Keratinocyte (primary cell): ENCODE measurements at regions not wholly inside any gene's neighbourhood (a gene's known extent, or its start where the extent isn't known, plus 50 kb on each side); places are given as distances from the start of the nearest gene placed in this dataset.

Experiments
- DNase-seq: peaks from one replicate; pipeline ENCODE4 v3.0.0-alpha.2; 2011; ENCODE audit warnings: low read depth, missing footprints, low spot score
- FAIRE-seq: peaks from 2 replicates; lab custom pipeline; 2011; peaks lifted over from hg19 to GRCh38; lab: Jason Lieb, UNC
- H2AFZ ChIP-seq: 2 replicates; pipeline ENCODE4 v1.6.0; 2012; ENCODE audit warnings: low read length, control low read depth, inconsistent platforms; ENCODE audit not compliant: control insufficient read depth
- H3K27ac ChIP-seq: 2 replicates; pipeline ENCODE4 v1.5.1; 2011; ENCODE audit warnings: low read length; ENCODE audit not compliant: control insufficient read depth, insufficient read depth
- H3K27me3 ChIP-seq: 3 replicates; pipeline ENCODE4 v1.6.0; 2011; ENCODE audit warnings: low read length; ENCODE audit not compliant: control insufficient read depth, insufficient read depth; ENCODE audit errors: extremely low read depth
- H3K36me3 ChIP-seq, 2 experiments: 2 replicates in 1 of 2; 3 replicates in 1 of 2; pipeline ENCODE4 v1.5.1; 2011; ENCODE audit warnings: low read length in 2 of 2, mild to moderate bottlenecking in 1 of 2; ENCODE audit not compliant: control insufficient read depth in 2 of 2, insufficient read depth in 2 of 2; ENCODE audit errors: extremely low read depth in 1 of 2
- H3K4me1 ChIP-seq: 3 replicates; pipeline ENCODE4 v1.5.1; 2011; ENCODE audit warnings: low read length; ENCODE audit not compliant: control insufficient read depth, insufficient read depth; ENCODE audit errors: extremely low read depth
- H3K4me2 ChIP-seq: 3 replicates; pipeline ENCODE4 v1.6.0; 2011; ENCODE audit warnings: low read depth, low read length; ENCODE audit not compliant: control insufficient read depth, insufficient read depth; ENCODE audit errors: extremely low read depth
- H3K4me3 ChIP-seq, 3 experiments: fragments of 200-600 bp in 1 of 3; sonication (generic) in 1 of 3; 2 replicates in 2 of 3; 3 replicates in 1 of 3; pipeline ENCODE4 v1.5.1; 2011 to 2016; ENCODE audit warnings: low read length in 3 of 3, mild to moderate bottlenecking in 3 of 3, control low read depth in 2 of 3, inconsistent platforms in 1 of 3, low read depth in 1 of 3, mixed read lengths in 1 of 3, mixed run types in 1 of 3, moderate library complexity in 1 of 3; ENCODE audit not compliant: control insufficient read depth in 2 of 3, insufficient read depth in 2 of 3; ENCODE audit errors: extremely low read depth in 1 of 3
- H3K79me2 ChIP-seq: 2 replicates; pipeline ENCODE4 v1.6.0; 2012; ENCODE audit warnings: low read length; ENCODE audit not compliant: control insufficient read depth, insufficient read depth
- H3K9ac ChIP-seq: 3 replicates; pipeline ENCODE4 v1.6.0; 2011; ENCODE audit warnings: low read length; ENCODE audit not compliant: control insufficient read depth, insufficient read depth; ENCODE audit errors: extremely low read depth
- H3K9me1 ChIP-seq: 3 replicates; pipeline ENCODE4 v1.6.0; 2011; ENCODE audit warnings: low read length; ENCODE audit not compliant: control insufficient read depth, insufficient read depth; ENCODE audit errors: extremely low read depth
- H3K9me3 ChIP-seq: 2 replicates; pipeline ENCODE4 v1.5.1; 2012; ENCODE audit warnings: low read depth, low read length; ENCODE audit not compliant: control insufficient read depth
- H4K20me1 ChIP-seq: 3 replicates; pipeline ENCODE4 v1.6.0; 2011; ENCODE audit warnings: low read length; ENCODE audit not compliant: control insufficient read depth, insufficient read depth; ENCODE audit errors: extremely low read depth
- EZH2 ChIP-seq: IDR thresholded peaks from one replicate; pipeline ENCODE4 v1.6.1; 2012; ENCODE audit warnings: inconsistent platforms, mild to moderate bottlenecking, low read length, moderate library complexity
- dilution Hi-C: fragments of 300-500 bp; cut with MboI; formaldehyde crosslinking; loops from one replicate; pipeline ENCODE4 v1.7.0; 2020; ENCODE audit warnings: low sequenced_read_pairs; ENCODE audit not compliant: extremely low pct_ligation_motif_present
- TF ChIP-seq, protein P1 (sequence below), 3 experiments: IDR thresholded peaks in 1 of 3; conservative IDR thresholded peaks in 1 of 3; optimal IDR thresholded peaks in 1 of 3; 2 replicates in 2 of 3; 3 replicates in 1 of 3; pipeline versions ENCODE3 to v1.5.1; 2011; ENCODE audit warnings: low read length in 3 of 3, mild to moderate bottlenecking in 3 of 3, moderate library complexity in 2 of 3, control low read depth in 1 of 3, inconsistent platforms in 1 of 3; ENCODE audit not compliant: insufficient read depth in 2 of 3; ENCODE audit errors: extremely low read depth in 1 of 3

DNA sequence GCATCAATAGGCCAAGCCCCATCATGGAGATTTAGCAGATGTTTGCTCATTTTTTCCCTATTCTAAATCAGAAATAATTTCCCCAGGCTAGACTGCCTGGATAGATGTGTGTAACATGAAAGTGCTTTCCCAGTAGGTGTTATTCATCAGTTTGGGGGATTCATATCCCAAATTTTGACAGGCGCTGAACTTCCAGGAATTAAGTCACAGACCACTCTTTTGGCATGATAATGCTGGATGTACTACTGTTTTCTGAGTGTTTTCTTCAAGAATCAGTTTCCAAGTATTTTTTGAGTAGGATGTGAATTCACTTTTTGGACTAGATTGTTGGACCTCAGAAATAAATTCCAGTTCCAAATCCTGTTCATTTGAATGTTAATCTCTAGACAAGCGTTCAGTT is 637.4 kb downstream of the REEP3 start:
- Histone ChIP-seq H3K9me3 (no peaks in the 10 kb centered on the region), H3K27me3 (no peaks in the 10 kb centered on the region), H4K20me1 (no peaks in the 10 kb centered on the region), H3K9me1 (no peaks in the 10 kb centered on the region), H2AFZ (no peak overlapping the region), H3K9ac (no peak overlapping the region), H3K36me3 (no peaks in the 10 kb centered on the region), H3K4me2 (no peak overlapping the region), H3K79me2 (no peaks in the 10 kb centered on the region), H3K4me3 (no peak overlapping the region), H3K4me1 (no peaks in the 10 kb centered on the region), H3K27ac (no peak overlapping the region)
- TF ChIP-seq, protein P1, sequence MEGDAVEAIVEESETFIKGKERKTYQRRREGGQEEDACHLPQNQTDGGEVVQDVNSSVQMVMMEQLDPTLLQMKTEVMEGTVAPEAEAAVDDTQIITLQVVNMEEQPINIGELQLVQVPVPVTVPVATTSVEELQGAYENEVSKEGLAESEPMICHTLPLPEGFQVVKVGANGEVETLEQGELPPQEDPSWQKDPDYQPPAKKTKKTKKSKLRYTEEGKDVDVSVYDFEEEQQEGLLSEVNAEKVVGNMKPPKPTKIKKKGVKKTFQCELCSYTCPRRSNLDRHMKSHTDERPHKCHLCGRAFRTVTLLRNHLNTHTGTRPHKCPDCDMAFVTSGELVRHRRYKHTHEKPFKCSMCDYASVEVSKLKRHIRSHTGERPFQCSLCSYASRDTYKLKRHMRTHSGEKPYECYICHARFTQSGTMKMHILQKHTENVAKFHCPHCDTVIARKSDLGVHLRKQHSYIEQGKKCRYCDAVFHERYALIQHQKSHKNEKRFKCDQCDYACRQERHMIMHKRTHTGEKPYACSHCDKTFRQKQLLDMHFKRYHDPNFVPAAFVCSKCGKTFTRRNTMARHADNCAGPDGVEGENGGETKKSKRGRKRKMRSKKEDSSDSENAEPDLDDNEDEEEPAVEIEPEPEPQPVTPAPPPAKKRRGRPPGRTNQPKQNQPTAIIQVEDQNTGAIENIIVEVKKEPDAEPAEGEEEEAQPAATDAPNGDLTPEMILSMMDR (optimal IDR thresholded peaks at IDR 0.05 in 1 of 3, IDR thresholded peaks at IDR 0.05 in 1 of 3, conservative IDR thresholded peaks at IDR 0.05 in 1 of 3; ENCODE audit: extremely low read depth in 1 of 3, insufficient read depth in 2 of 3, low read length in 3 of 3): no peak
- TF ChIP-seq EZH2: no peak
- FAIRE-seq: no peak
- dilution Hi-C loops: no loop called here
- DNase-seq: no peak

DNA sequence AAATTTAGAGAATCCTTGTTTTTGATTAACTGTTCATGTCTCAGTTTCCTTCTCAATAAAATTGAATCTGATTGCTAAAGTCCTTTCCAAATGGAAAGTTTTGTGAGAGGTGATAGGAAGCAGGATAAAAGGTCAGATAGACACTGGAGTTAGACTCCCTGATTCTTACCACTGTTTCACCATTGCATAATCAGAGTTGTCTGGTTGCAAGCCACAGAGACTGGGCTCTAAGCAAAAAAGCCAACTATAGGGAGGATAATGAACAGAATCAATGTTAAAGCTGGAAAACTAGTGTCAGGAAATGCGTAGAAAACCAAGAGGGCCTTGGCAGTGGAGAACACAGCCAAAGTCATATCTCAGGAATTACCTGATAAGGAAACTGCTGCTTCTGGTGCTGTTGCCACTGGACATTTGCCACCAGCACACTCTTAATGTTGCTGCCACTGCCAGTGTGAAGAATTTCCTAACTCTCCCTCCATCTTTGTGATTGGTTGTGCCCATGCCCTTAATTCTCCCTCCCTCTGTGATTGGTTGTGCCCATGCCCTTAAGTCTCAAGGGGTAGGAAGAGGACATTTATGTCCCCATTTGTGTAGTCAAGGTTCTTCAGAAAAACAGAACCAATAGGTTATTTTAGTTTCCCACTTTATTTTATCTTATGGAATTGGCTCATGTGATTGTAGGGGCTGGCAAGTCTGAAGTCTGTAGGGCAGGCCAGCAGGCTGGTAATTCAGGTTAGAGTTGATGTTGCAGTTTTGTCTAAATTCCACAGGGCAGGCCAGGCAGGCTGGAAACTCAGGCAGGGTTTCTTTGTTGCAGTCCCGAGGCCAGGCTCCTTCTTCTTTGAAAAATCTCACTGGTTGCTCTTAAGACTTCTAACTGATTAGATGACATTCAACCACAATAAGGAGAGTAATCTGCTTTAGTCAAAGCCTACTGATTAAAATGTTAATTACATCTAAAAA is 639.0 kb downstream of the REEP3 start:
- Histone ChIP-seq H3K9me1 (no peaks in the 10 kb centered on the region), H3K4me3 (no peak overlapping the region), H4K20me1 (no peaks in the 10 kb centered on the region), H2AFZ (no peak overlapping the region), H3K4me2 (no peak overlapping the region), H3K36me3 (no peaks in the 10 kb centered on the region), H3K27ac (no peak overlapping the region), H3K4me1 (no peaks in the 10 kb centered on the region), H3K79me2 (no peaks in the 10 kb centered on the region), H3K27me3 (no peaks in the 10 kb centered on the region), H3K9ac (no peak overlapping the region), H3K9me3 (no peaks in the 10 kb centered on the region)
- no peak for TF ChIP-seq EZH2
- TF ChIP-seq, protein P1 (optimal IDR thresholded peaks at IDR 0.05 in 1 of 3, IDR thresholded peaks at IDR 0.05 in 1 of 3, conservative IDR thresholded peaks at IDR 0.05 in 1 of 3; ENCODE audit: extremely low read depth in 1 of 3, insufficient read depth in 2 of 3, low read length in 3 of 3): no peak
- DNase-seq: no peak
- dilution Hi-C loops: no loop called here
- no peak for FAIRE-seq
